Osteoblast (primary cell): ENCODE measurements at regions not wholly inside any gene's neighbourhood (a gene's known extent, or its start where the extent isn't known, plus 50 kb on each side); places are given as distances from the start of the nearest gene placed in this dataset.

Experiments used
- DNase-seq: peaks from one replicate; pipeline ENCODE4 v3.0.0; 2011; ENCODE audit warnings: low spot score, mixed read lengths; ENCODE audit not compliant: insufficient read length; ENCODE audit errors: missing footprints
- H2AFZ ChIP-seq: 2 replicates; pipeline ENCODE4 v1.6.0; 2011; ENCODE audit warnings: mild to moderate bottlenecking, low read length
- H3K27ac ChIP-seq: 2 replicates; pipeline ENCODE4 v1.5.1; 2011; ENCODE audit warnings: mild to moderate bottlenecking, low read depth, low read length, moderate library complexity
- H3K27me3 ChIP-seq: 2 replicates; pipeline ENCODE4 v1.6.0; 2012; ENCODE audit warnings: mild to moderate bottlenecking, control low read depth, inconsistent platforms, low read length, moderate library complexity; ENCODE audit not compliant: insufficient read depth
- H3K36me3 ChIP-seq: 2 replicates; pipeline ENCODE4 v1.5.1; 2011; ENCODE audit warnings: mild to moderate bottlenecking, low read length, control low read depth, moderate library complexity; ENCODE audit not compliant: insufficient read depth
- H3K4me1 ChIP-seq: 2 replicates; pipeline ENCODE4 v1.5.1; 2011; ENCODE audit warnings: mild to moderate bottlenecking, low read length, control low read depth, moderate library complexity; ENCODE audit not compliant: insufficient read depth
- H3K4me2 ChIP-seq: 2 replicates; pipeline ENCODE4 v1.6.0; 2011; ENCODE audit warnings: mild to moderate bottlenecking, low read length; ENCODE audit not compliant: insufficient read depth
- H3K4me3 ChIP-seq: fragments of 200-600 bp; sonication (generic); 3 replicates; pipeline ENCODE4 v1.5.1; 2012; ENCODE audit warnings: mild to moderate bottlenecking, low read length, inconsistent platforms; ENCODE audit not compliant: insufficient read depth
- H3K79me2 ChIP-seq: 2 replicates; pipeline ENCODE4 v1.6.0; 2012; ENCODE audit warnings: mild to moderate bottlenecking, low read length, control low read depth, inconsistent platforms; ENCODE audit not compliant: insufficient read depth
- H3K9me3 ChIP-seq: 2 replicates; pipeline ENCODE4 v1.5.1; 2011; ENCODE audit warnings: low read depth, low read length, control low read depth
- H4K20me1 ChIP-seq: 2 replicates; pipeline ENCODE4 v1.6.0; 2012; ENCODE audit warnings: mild to moderate bottlenecking, low read length, control low read depth; ENCODE audit not compliant: insufficient read depth
- TF ChIP-seq, protein P1 (sequence below): IDR thresholded peaks from 2 replicates; pipeline ENCODE4 v1.5.1; 2011; ENCODE audit warnings: mild to moderate bottlenecking, low read depth, low read length, moderate library complexity; ENCODE audit errors: extremely low read depth

DNA sequence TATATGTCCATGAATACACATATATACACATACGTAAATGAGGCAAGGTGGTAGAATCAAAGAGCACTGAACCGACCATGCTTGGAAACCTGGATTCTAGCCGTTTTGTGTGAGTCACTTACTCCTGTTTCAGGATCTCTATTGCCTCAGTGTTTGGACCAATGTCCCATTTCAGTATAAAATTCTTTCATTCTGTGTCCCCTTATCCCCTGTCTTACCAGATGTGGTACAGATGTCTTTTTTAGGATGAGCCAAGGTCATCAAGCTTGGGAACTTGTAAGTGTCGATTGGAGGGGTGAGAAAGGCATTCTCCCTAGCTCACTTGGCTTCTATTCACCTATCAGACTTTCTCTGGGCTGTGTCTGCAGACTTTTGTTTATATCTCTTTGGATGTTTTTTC, 139.9 kb upstream of the CHL1 start:
- no peak for DNase-seq
- H3K4me3 ChIP-seq: no peak overlapping the region

DNA sequence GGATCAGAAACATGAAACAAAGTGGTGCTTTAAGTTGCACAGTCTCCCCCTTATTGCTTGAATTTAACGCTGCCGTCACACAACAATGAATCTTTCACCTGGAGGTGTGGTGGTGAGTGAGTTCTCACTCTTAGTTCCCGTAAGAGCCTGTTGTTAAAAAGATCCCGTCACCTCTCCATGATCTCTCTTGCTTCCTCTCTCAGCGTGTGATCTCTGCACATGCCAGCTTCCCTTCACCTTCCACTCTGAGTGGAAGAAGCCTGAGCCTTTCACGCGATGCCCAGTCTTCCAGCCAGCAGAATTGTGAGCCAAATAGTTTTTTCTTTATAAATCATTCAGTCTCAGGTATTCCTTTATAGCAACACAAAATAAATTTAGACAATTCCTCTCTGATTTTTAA, 136.7 kb upstream of the CHL1 start:
- Histone ChIP-seq H3K27me3 (no peaks in the 10 kb centered on the region), H2AFZ (no peak overlapping the region), H3K4me2 (no peak overlapping the region), H3K4me1 (no peaks in the 10 kb centered on the region), H3K27ac (no peak overlapping the region), H3K4me3 (no peak overlapping the region), H3K36me3 (no peaks in the 10 kb centered on the region), H3K9me3 (no peaks in the 10 kb centered on the region), H3K79me2 (no peaks in the 10 kb centered on the region), H4K20me1 (no peaks in the 10 kb centered on the region)
- no peak for DNase-seq
- TF ChIP-seq, protein P1, sequence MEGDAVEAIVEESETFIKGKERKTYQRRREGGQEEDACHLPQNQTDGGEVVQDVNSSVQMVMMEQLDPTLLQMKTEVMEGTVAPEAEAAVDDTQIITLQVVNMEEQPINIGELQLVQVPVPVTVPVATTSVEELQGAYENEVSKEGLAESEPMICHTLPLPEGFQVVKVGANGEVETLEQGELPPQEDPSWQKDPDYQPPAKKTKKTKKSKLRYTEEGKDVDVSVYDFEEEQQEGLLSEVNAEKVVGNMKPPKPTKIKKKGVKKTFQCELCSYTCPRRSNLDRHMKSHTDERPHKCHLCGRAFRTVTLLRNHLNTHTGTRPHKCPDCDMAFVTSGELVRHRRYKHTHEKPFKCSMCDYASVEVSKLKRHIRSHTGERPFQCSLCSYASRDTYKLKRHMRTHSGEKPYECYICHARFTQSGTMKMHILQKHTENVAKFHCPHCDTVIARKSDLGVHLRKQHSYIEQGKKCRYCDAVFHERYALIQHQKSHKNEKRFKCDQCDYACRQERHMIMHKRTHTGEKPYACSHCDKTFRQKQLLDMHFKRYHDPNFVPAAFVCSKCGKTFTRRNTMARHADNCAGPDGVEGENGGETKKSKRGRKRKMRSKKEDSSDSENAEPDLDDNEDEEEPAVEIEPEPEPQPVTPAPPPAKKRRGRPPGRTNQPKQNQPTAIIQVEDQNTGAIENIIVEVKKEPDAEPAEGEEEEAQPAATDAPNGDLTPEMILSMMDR: no peak

More for the DNA sequence above, 139.9 kb upstream of the CHL1 start:
- H3K27ac ChIP-seq: no peak overlapping the region
- no peaks in the 10 kb centered on the region for H3K4me1 ChIP-seq
- H3K9me3 ChIP-seq: no peaks in the 10 kb centered on the region
- H4K20me1 ChIP-seq: no peaks in the 10 kb centered on the region
- TF ChIP-seq, protein P1: no peak
- no peak overlapping the region for H3K4me2 ChIP-seq
- no peak overlapping the region for H2AFZ ChIP-seq
- H3K36me3 ChIP-seq: no peaks in the 10 kb centered on the region
- H3K27me3 ChIP-seq: no peaks in the 10 kb centered on the region
- H3K79me2 ChIP-seq: no peaks in the 10 kb centered on the region

DNA sequence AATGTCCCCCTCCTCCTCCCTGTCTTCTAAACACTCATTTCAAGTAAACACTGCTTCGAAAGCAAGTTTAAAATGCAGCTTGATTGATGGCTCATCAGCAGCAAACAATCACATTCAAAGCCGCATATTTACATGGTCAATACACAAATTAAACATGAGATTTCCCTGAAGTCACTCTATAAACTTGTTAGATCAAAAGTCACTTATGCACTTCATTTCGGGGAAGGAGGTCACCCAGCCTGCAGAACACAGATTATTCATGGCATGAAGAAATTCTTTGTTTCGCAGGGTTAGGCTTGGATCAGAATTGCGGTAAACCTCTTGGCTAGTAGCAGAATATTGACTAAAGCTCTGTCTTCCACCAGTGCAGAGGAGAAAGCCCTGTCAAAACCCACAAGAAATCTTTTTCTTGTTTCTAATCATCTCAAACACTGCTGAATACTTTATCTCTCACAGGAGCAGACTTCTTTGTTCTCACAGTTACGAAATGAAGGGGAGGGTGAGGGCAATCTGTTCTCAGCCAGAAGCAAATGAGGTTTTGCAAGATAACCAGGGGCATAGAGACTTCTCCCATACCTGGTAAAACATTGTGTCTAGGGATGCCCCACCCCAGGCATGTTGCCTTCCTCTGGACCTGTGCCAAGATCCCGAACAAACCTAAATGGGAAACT, 133.3 kb upstream of the CHL1 start:
- H3K36me3 ChIP-seq: no peaks in the 10 kb centered on the region

GRCh38 chr3:69690-70089, 126.9 kb upstream of the CHL1 start:
- no peak overlapping the region for H3K4me3 ChIP-seq
- no peak overlapping the region for H3K4me2 ChIP-seq
- no peaks in the 10 kb centered on the region for H4K20me1 ChIP-seq
- DNase-seq: no peak
- no peak overlapping the region for H3K27ac ChIP-seq
- H2AFZ ChIP-seq: no peak overlapping the region
- H3K36me3 ChIP-seq: no peaks in the 10 kb centered on the region
- no peaks in the 10 kb centered on the region for H3K27me3 ChIP-seq
- TF ChIP-seq, protein P1: no peak
- H3K4me1 ChIP-seq: no peaks in the 10 kb centered on the region
- no peaks in the 10 kb centered on the region for H3K9me3 ChIP-seq
- no peaks in the 10 kb centered on the region for H3K79me2 ChIP-seq

More for the DNA sequence above, 133.3 kb upstream of the CHL1 start:
- no peak overlapping the region for H2AFZ ChIP-seq
- no peaks in the 10 kb centered on the region for H3K9me3 ChIP-seq
- no peaks in the 10 kb centered on the region for H3K4me1 ChIP-seq
- no peaks in the 10 kb centered on the region for H4K20me1 ChIP-seq
- H3K4me3 ChIP-seq: no peak overlapping the region
- TF ChIP-seq, protein P1: no peak
- H3K27me3 ChIP-seq: no peaks in the 10 kb centered on the region
- H3K27ac ChIP-seq: no peak overlapping the region
- H3K4me2 ChIP-seq: no peak overlapping the region
- DNase-seq: no peak
- H3K79me2 ChIP-seq: no peaks in the 10 kb centered on the region
